Ureter (tissue), 1 donor: ENCODE measurements at regions not wholly inside any gene's neighbourhood (a gene's known extent, or its start where the extent isn't known, plus 50 kb on each side); places are given as distances from the start of the nearest gene placed in this dataset.
"Not testable (repeated sequence)": the region's sequence is repeated elsewhere in the genome, so short reads cannot be mapped to it uniquely, and the experiment has no call there.

Experiments
- DNase-seq: peaks from one replicate; pipeline ENCODE4 v3.0.0-alpha.2; 2020; ENCODE audit warnings: low spot score
- donor health status: DM: yes; HTN: yes; CAD: no.

- no peak for DNase-seq
These were observed 170.2 kb downstream of the HSD17B3 start for GRCh38 chr9:96131825-96132224.

GRCh38 chr9:96130970-96131369 is 171.0 kb downstream of the HSD17B3 start:
- DNase-seq = no peak

DNA sequence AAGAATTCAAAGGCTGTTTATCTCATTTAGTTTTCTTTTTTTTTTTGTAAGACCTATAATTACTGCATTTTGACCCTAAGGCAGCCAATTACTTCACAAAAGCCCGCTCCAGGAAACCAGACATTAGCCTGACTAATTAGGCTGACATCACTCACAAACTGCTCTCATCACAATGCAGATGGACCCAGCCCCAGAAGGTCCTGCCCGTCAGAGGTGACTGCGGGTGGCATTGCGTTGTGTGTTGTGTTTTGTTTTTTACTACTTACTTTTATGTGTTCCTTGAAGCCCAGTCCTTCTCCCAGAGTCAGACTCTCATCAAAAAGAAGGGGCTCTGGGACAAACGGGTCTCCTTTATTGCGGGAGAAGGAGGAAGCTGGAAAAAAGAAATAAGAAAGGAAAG is 172.2 kb downstream of the HSD17B3 start:
- no peak for DNase-seq

DNA sequence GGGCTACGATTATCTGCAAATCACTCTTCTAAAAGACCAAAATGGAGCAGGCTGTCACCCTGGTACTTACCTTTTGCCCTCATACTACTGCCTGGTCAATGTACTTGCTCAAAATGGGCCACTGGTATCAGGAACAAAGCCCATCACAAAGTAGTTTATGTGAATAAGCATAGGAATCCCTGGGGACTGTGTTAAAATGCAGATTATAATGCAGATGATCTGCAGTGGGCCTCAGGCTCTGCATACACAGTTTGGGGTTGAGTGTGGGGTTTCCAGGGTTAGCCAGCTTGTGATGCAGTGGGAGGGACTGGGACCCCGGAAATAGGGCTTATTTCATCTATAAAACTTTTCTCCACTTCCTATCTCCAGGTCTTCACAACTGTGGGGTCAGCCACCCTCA is 173.1 kb downstream of the HSD17B3 start:
- no peak for DNase-seq

DNA sequence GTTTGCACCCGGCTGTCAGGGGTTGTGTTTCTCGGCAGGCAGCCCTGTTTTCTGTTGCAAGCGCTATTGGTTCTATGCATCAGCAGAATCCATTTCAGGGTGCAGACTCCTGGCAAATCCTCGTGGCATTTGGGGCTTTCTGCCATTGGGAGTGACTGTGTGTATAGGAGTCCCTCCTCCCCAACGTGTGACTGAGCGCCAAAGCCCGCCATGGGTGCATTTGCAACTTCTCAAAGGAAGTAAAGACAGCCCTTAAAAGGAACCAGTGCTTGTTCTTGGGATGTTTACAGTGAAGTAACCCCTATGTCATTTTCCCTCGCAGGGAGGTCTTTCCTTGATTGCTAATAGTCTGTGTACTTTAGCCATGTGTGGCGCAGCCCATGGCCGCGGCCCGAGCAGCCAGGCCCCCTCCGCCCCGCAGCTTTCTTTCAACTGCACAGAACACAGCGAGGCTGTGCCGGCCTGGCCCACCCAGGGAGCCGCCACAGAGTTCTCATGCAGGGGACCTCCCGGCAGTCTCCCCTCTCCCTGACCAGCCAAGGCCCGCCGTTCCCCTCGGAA is 175.6 kb downstream of the HSD17B3 start:
- DNase-seq = peak; percentile 40

DNA sequence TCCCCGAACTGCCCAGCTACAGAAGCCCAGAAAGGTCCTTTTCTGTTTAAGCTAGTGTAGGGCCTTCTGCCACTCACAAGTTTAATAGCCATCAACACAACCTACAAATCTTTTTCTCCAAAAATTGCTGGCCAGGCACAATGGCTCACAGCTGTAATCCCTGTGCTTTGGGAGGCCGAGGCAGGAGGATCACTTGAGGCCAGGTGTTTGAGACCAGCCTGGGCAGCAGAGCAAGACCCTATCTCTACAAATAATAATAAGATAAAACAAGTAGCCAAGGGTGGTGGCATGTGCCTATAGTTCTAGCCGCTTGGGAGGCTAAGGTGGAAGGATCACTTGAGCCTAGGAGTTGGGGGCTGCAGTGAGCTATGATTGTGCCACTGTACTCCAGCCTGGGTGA is 176.4 kb downstream of the HSD17B3 start:
- DNase-seq = peak; percentile 17

DNA sequence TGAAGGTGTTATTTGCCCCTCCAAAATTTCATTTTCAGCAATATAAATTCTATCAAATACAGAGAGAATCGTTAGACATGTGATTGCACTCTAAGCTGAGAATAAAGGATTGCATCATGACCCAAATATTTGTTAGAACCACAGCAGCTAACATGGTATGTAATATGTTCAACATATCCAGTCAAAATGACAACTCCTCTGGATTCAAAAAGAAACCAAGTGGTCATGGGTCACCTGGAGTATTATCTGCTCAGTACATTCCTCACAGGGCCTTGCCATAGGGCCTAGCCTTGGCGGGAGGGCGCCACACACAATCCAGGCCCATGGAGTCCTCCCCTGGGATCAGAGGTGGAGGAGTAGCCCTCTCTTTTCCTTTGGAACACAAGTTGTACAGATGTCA is 179.2 kb downstream of the HSD17B3 start:
- DNase-seq = no peak

DNA sequence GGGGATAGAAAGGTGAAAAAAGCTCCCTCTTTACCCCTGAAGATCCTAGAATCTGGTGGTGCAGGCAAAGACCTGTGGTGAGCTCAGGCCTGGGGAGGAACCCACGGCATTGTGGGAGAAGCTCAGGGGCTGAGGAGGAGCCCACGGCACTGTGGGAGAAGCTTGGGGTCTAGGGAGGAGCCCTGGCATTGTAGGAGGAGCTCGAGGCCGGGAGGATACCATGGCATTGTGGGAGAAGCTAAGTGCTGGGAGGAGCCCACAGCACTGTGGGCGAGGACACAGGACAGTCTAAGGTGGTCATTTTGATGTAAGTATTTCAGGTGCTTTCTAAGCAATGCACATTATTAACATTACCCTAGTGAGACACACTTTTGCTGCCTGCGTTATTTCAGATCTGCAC is 179.7 kb downstream of the HSD17B3 start:
- DNase-seq = no peak

GRCh38 chr9:96121136-96121535 is 180.8 kb downstream of the HSD17B3 start:
- no peak for DNase-seq

DNA sequence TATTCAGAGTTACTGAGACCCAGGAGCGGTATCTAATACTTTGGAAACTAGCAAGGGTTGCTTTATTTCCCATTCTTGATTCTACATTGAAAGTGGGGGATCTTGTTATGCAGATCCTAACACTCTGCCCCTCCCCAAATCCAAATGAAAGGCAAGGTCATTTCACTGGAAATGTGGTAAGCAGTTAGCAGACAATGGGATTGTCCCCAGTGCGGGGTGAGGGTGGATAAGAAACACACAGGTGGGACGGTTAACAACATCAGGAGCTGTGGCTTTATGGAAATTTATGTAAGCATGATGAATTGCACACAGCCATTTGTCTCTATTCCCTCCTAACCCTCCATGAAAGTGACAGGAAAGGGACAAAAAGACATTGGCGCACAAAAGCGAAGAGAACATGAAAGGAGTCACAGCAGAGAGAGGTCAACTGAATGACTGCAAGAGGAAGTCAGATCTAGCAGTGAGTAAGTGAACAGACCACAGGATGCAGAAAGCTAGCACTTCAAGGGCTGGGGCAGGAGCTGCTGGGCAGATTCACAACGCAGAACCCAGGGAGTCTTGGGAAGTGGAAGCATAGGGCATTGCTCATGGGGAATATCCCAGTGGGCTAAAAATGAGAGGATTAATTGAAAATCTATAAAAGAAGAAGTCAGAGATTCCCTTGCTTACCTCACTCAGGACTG is 184.4 kb downstream of the HSD17B3 start:
- DNase-seq = no peak

- DNase-seq = peak; percentile 74
These were observed 185.5 kb downstream of the HSD17B3 start for GRCh38 chr9:96116275-96117064.

DNA sequence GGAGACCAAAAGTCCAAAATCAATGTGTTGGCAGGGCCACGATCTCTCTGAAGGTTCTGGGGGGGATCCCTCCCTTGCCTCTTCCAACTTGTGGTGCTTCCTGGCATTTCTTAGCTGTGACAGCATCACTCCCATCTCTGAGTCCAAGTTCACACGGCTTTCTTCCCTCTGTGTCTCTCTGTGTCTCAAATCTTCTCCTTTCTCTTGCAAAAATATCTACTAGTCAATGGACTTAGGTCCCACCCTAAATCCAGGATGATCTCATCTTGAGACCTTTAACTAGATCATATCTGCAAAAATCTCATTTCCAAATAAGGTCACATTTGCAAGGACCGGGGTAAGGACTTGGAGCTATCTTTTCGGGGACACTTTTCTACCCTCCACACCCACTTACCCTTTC is 186.1 kb downstream of the HSD17B3 start:
- DNase-seq = no peak

DNA sequence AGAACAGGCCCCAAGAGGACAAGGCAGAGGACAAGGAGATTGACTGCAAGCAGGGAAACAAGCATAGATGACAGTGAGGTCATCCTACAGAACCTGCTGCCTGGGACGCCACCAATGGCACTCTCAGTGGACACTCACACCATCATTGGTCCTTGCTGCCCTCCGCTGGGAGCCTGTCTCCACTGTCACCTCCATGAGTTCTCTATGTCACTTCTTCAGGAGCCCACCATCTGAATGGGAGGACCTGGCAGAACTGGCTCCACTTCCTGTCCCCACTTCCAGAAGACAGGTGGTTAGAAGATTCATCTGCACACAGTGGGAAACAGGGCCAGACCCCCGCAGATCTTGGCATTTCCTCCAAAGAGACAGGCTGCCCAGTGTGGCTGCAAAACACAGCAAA is 188.9 kb downstream of the HSD17B3 start:
- DNase-seq = no peak

DNA sequence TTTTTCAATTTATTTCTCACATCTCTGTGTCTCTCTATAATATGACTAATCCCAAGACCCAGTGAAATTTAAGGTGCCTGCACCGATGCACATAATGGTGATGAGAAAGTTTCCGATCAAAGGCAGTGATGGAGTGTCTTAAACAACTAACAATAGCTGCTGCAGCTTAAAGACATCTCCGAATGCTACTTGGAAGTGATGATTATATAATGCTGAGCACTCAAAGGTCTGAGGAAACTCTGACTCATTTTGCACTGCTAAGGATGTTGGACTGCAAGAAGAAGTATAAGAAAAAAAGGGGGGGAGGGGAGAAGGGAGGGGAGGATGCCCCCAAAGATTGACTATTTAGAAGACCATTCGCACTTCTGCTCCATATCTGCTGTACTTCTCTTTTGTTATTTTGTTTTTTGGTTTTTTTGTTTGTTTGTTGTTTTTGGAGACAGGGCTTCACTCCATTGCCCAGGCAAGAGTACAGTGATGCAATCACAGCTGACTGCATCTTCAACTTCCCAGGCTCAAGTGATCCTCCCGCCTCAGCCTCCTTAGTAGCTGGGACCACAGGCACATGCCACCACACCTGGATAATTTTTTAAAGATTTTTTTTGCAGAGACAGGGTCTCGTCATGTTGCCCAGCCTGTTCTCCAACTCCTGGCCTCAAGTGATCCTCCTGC is 192.2 kb downstream of the HSD17B3 start:
- no peak for DNase-seq

DNA sequence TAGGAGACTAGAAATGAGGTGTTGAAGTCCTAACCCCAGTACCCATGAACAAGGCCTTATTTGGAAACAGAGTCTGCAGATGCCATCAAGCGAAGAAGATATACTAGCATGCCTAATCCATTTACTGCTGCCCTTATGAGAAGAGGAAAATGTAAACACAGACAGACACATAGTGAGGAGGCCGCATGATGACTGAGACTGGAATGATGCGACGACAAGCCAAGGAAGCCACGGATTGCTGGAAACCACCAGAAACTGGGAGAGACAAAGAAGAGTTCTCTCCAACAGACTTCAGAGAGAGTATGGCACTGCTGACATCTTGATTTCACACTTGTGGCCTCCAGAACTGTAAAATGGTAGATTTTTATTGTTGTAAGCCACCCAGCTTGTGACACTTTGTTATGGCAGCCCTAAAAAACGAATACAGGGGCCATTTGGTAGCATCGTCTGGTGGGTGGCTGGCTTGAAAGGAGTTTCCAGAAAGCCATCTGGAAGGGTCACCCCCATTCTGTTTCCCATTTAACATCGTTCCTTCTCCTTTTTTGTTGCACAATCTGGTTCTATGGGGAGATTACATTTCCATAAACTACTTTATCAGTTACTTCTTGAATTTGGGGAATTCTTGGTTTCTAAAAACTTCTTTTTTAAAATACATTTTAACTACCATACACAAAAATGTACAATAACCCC is 193.1 kb downstream of the HSD17B3 start:
- DNase-seq = no peak

GRCh38 chr9:96107436-96107835 is 194.5 kb downstream of the HSD17B3 start:
- no peak for DNase-seq

- DNase-seq = no peak
These were observed 201.3 kb downstream of the HSD17B3 start for GRCh38 chr9:96100385-96101300.

DNA sequence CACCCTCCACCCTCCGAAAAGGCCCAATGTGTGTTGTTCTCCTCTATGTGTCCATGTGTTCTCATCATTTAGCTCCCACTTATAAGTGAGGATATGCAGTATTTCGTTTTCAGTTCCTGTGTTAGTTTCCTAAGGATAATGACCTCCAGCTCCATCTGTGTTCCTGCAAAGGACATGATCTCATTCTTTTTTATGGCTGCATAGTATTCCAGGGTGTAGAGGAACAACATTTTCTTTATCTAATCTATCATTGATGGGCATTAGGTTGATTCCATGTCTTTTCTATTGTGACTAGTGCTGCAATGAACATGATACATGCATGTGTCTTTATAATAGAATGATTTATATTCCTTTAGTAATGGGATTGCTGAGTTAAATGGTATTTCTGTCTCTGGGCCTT is 211.3 kb downstream of the HSD17B3 start:
- DNase-seq = not testable (repeated sequence)

DNA sequence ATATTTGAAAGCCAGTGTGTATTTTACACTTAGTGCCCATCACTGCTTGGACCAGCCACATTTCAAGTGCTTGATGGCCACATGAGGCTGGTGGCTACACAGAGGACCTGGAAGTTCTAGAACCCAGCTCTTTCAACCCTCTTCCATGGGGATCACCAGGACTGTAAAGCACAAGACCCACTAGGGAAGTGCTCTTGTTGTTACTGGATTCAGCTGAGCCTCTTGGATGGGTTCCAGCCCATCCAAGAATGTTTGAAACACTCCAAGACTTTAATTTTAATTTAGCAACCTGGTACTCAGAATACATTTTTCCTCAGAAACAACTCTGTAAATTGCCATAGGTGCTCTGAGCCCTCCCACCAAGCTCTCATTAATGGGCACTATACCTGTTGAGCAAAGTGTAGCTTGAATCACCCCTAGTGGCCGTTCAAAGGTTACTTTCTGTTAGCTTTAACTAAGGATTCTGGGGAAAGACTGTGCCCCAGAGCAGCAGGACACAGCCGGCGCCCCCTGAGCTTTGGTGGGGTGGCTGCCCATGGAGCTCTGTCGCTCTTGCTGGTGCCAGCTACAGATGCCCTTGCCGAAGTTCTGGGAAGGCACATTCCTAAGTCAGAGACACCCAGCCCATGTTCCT is 212.4 kb downstream of the HSD17B3 start:
- DNase-seq = no peak

- DNase-seq = no peak
These were observed 213.0 kb downstream of the ERCC6L2 start for GRCh38 chr9:96088510-96088909.
